ENCODE measurements at regions not wholly inside any gene's neighbourhood (a gene's known extent, or its start where the extent isn't known, plus 50 kb on each side); places are given as distances from the start of the nearest gene placed in this dataset.

DNA sequence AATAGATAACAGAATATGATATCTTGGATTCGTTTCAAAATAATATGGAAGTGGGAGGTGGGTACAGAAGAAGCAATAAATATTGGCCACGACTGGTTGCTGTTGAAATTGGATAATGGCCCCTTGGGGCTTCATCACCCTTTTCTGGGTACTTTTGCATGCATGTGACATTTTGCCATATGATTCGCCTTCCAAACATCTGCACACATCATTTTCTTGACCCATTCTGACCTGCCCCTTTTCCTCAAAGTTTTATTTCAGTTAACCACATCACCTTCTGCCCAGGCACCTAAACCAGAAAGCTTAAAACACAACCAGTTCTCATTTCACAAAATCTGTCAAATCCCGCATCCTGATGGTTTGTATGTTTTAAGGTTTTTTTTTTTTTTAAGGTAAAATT, 116.7 kb upstream of the AGAP1 start:
- no peaks in the 10 kb centered on the region for H3K27me3 ChIP-seq (ENCODE audit: control insufficient read depth, insufficient read depth, low read length)
- H3K9me3 ChIP-seq (ENCODE audit: control insufficient read depth, insufficient read depth, low read depth, low read length): no peaks in the 10 kb centered on the region
- H3K4me1 ChIP-seq (ENCODE audit: control insufficient read depth, extremely low read depth, insufficient read depth, low read length): no peaks in the 10 kb centered on the region
- no peak for DNase-seq (ENCODE audit: low read depth in 2 of 2)
- H3K4me3 ChIP-seq (replicated peaks in 1 of 4; ENCODE audit: control extremely low read depth in 1 of 4, insufficient read depth in 1 of 4, low read depth in 3 of 4, low read length in 4 of 4): no peak overlapping the region
- no peaks in the 10 kb centered on the region for H4K20me1 ChIP-seq (ENCODE audit: control insufficient read depth, extremely low read depth, insufficient read depth, low read length)
- no peak overlapping the region for H2AFZ ChIP-seq (ENCODE audit: low read length)
- H3K36me3 ChIP-seq (ENCODE audit: control insufficient read depth, insufficient read depth, low read length): no peaks in the 10 kb centered on the region
- TF ChIP-seq, protein P1, sequence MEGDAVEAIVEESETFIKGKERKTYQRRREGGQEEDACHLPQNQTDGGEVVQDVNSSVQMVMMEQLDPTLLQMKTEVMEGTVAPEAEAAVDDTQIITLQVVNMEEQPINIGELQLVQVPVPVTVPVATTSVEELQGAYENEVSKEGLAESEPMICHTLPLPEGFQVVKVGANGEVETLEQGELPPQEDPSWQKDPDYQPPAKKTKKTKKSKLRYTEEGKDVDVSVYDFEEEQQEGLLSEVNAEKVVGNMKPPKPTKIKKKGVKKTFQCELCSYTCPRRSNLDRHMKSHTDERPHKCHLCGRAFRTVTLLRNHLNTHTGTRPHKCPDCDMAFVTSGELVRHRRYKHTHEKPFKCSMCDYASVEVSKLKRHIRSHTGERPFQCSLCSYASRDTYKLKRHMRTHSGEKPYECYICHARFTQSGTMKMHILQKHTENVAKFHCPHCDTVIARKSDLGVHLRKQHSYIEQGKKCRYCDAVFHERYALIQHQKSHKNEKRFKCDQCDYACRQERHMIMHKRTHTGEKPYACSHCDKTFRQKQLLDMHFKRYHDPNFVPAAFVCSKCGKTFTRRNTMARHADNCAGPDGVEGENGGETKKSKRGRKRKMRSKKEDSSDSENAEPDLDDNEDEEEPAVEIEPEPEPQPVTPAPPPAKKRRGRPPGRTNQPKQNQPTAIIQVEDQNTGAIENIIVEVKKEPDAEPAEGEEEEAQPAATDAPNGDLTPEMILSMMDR (conservative IDR thresholded peaks at IDR 0.05 in 1 of 2, IDR thresholded peaks at IDR 0.05 in 1 of 2; ENCODE audit: low read depth in 1 of 2, low read length in 2 of 2): no peak
- no peaks in the 10 kb centered on the region for H3K79me2 ChIP-seq (ENCODE audit: control insufficient read depth, insufficient read depth, low read length)
- H3K9ac ChIP-seq (ENCODE audit: insufficient read depth, low read length): no peak overlapping the region
- H3K4me2 ChIP-seq (ENCODE audit: extremely low read depth, insufficient read depth, low read length): no peak overlapping the region
- H3K27ac ChIP-seq (ENCODE audit: insufficient read depth, low read length): no peak overlapping the region

GRCh38 chr2:235378246-235378645, 115.6 kb upstream of the AGAP1 start:
- DNase-seq (ENCODE audit: low read depth in 2 of 2): peak in 1 of 2 donors; percentile 23
- no peaks in the 10 kb centered on the region for H3K36me3 ChIP-seq (ENCODE audit: control insufficient read depth, insufficient read depth, low read length)
- no peak overlapping the region for H3K4me3 ChIP-seq (replicated peaks in 1 of 4; ENCODE audit: control extremely low read depth in 1 of 4, insufficient read depth in 1 of 4, low read depth in 3 of 4, low read length in 4 of 4)
- no peaks in the 10 kb centered on the region for H3K27me3 ChIP-seq (ENCODE audit: control insufficient read depth, insufficient read depth, low read length)
- no peaks in the 10 kb centered on the region for H3K79me2 ChIP-seq (ENCODE audit: control insufficient read depth, insufficient read depth, low read length)
- no peak for TF ChIP-seq EZH2 (IDR thresholded peaks at IDR 0.05; ENCODE audit: low read length, missing control alignments)
- TF ChIP-seq, protein P1 (conservative IDR thresholded peaks at IDR 0.05 in 1 of 2, IDR thresholded peaks at IDR 0.05 in 1 of 2; ENCODE audit: low read depth in 1 of 2, low read length in 2 of 2): no peak
- H4K20me1 ChIP-seq (ENCODE audit: control insufficient read depth, extremely low read depth, insufficient read depth, low read length): no peaks in the 10 kb centered on the region
- no peak overlapping the region for H3K4me2 ChIP-seq (ENCODE audit: extremely low read depth, insufficient read depth, low read length)
- no peak overlapping the region for H3K27ac ChIP-seq (ENCODE audit: insufficient read depth, low read length)
- H3K9me3 ChIP-seq (ENCODE audit: control insufficient read depth, insufficient read depth, low read depth, low read length): no peaks in the 10 kb centered on the region
- no peak overlapping the region for H2AFZ ChIP-seq (ENCODE audit: low read length)
- no peak overlapping the region for H3K9ac ChIP-seq (ENCODE audit: insufficient read depth, low read length)
- no peaks in the 10 kb centered on the region for H3K4me1 ChIP-seq (ENCODE audit: control insufficient read depth, extremely low read depth, insufficient read depth, low read length)

- TF ChIP-seq EZH2 (IDR thresholded peaks at IDR 0.05; ENCODE audit: low read length, missing control alignments): no peak
- no peak overlapping the region for H3K4me3 ChIP-seq (replicated peaks in 1 of 4; ENCODE audit: control extremely low read depth in 1 of 4, insufficient read depth in 1 of 4, low read depth in 3 of 4, low read length in 4 of 4)
- no peaks in the 10 kb centered on the region for H3K9me3 ChIP-seq (ENCODE audit: control insufficient read depth, insufficient read depth, low read depth, low read length)
- H3K4me1 ChIP-seq (ENCODE audit: control insufficient read depth, extremely low read depth, insufficient read depth, low read length): no peaks in the 10 kb centered on the region
- DNase-seq (ENCODE audit: low read depth in 2 of 2): peak in 1 of 2 donors; percentile 23
- no peak overlapping the region for H3K4me2 ChIP-seq (ENCODE audit: extremely low read depth, insufficient read depth, low read length)
- no peaks in the 10 kb centered on the region for H3K27me3 ChIP-seq (ENCODE audit: control insufficient read depth, insufficient read depth, low read length)
- no peak overlapping the region for H3K9ac ChIP-seq (ENCODE audit: insufficient read depth, low read length)
- no peak overlapping the region for H2AFZ ChIP-seq (ENCODE audit: low read length)
- H4K20me1 ChIP-seq (ENCODE audit: control insufficient read depth, extremely low read depth, insufficient read depth, low read length): no peaks in the 10 kb centered on the region
- H3K27ac ChIP-seq (ENCODE audit: insufficient read depth, low read length): no peak overlapping the region
- H3K36me3 ChIP-seq (ENCODE audit: control insufficient read depth, insufficient read depth, low read length): no peaks in the 10 kb centered on the region
- H3K79me2 ChIP-seq (ENCODE audit: control insufficient read depth, insufficient read depth, low read length): no peaks in the 10 kb centered on the region
These were observed 114.9 kb upstream of the AGAP1 start for GRCh38 chr2:235378944-235379343.

All from fibroblast of lung (primary cell).